ENCODE measurements at regions not wholly inside any gene's neighbourhood (a gene's known extent, or its start where the extent isn't known, plus 50 kb on each side); places are given as distances from the start of the nearest gene placed in this dataset.

DNA sequence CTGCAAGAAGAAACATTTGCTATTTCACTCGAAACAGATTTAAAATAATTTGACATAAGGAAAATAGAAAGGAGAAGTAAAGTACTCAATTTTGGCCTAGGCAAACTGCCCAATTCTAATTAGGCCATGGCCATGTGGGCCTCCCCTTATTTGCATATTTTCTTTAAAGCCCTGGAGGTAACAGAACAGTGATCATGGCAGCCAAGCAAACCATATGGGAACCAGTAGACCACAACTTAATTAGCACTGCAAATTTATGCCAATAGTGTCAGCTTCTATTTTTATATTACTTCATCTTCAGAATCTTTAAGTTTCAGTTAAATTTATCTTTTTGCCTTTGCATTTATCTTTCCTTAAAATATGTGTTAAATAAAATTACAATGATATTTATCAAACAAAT, 63.3 kb upstream of the THSD7A start:
- H3K36me3 Mint-ChIP-seq, result no peaks in the 10 kb centered on the region
- H3K4me1 Mint-ChIP-seq, result no peaks in the 10 kb centered on the region
- H3K9me3 Mint-ChIP-seq, result no peaks in the 10 kb centered on the region
- H3K27me3 Mint-ChIP-seq, result no peaks in the 10 kb centered on the region
- no peak overlapping the region for H3K27ac Mint-ChIP-seq
- H3K4me3 Mint-ChIP-seq, result no peak overlapping the region

DNA sequence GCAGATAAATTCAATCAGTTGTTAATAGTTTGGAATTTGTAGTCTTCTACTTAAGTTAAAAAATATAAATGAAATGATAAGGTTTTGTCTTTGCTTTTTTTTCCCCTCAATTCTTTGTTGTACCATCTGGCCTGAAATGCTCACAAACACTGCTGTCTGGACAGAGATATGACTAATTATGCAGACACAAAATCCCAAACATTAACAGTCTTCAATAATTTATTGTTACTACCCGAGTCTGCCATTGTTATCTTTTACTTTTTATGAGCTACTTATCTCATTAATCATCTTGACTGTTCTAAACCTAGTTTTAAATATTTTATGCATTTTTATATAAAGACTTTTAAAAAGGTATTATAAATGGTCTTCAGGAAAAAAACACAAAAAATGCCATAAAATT, 64.7 kb upstream of the THSD7A start:
- H3K27ac Mint-ChIP-seq, result no peak overlapping the region
- no peaks in the 10 kb centered on the region for H3K36me3 Mint-ChIP-seq
- no peaks in the 10 kb centered on the region for H3K9me3 Mint-ChIP-seq
- H3K4me3 Mint-ChIP-seq, result no peak overlapping the region
- H3K27me3 Mint-ChIP-seq, result no peaks in the 10 kb centered on the region
- H3K4me1 Mint-ChIP-seq, result no peaks in the 10 kb centered on the region

DNA sequence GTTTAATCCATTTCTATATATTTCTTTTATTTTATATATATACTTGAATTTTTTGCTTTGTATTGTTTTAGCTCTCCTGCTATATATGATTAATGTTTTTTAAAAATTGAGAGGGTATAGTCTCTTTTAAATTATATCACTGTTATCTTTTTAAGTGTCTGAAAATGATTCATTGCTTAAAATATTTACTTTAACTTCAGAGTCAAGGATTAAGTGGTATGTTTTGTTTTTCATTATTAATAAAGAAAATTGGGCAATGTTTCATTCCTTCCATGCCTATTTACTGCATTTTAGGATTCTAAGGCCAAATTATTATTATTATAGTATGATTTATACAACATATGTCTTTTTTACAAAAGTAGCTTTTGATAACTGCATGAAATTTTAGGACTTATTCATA, 67.2 kb upstream of the THSD7A start:
- no peak overlapping the region for H3K4me3 Mint-ChIP-seq
- no peak overlapping the region for H3K27ac Mint-ChIP-seq
- H3K36me3 Mint-ChIP-seq, result no peaks in the 10 kb centered on the region
- H3K27me3 Mint-ChIP-seq, result no peaks in the 10 kb centered on the region
- no peaks in the 10 kb centered on the region for H3K9me3 Mint-ChIP-seq
- no peaks in the 10 kb centered on the region for H3K4me1 Mint-ChIP-seq

DNA sequence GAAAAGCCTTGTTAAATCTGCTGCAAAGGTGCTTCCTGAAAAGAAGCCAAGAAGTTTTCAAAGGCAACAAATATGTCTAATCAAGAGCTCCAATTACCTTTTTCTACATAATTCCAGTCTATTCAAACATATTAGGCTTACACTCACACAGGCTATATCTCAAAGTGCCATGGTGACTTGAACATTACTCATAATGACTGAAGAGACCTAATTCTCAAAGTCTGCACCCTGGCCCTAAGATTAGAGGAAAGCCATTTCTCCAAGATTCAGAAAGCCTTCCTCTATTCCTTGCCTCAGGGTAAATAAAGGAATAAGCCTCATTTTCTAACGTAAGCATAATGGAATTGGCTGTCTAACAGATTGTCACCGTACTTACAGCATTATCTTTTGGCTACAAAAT, 78.3 kb upstream of the THSD7A start:
- H3K36me3 Mint-ChIP-seq, result no peaks in the 10 kb centered on the region
- H3K9me3 Mint-ChIP-seq, result no peaks in the 10 kb centered on the region
- no peak overlapping the region for H3K27ac Mint-ChIP-seq
- no peaks in the 10 kb centered on the region for H3K27me3 Mint-ChIP-seq
- no peaks in the 10 kb centered on the region for H3K4me1 Mint-ChIP-seq
- H3K4me3 Mint-ChIP-seq, result no peak overlapping the region

DNA sequence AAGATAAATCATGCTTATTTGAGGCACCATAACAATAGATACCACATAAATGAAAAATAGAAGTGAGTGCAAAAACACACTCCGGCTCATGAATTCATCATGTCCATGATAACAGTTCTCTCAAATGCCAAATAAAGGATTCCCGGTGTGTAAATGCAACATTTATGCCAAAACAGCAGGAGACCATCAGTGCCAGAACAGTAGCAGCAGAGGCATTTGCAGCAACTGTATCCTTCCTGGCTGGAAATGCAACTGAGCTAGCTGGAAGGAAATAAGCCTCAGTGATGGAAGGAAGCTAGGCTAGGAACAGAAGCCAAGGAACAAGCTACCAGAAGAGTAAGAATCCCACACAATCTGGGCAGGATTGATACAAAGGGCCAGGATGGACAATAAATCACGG, 79.9 kb upstream of the THSD7A start:
- Mint-ChIP-seq H3K4me3 (no peak overlapping the region), H3K4me1 (no peaks in the 10 kb centered on the region), H3K36me3 (no peaks in the 10 kb centered on the region), H3K27me3 (no peaks in the 10 kb centered on the region), H3K9me3 (no peaks in the 10 kb centered on the region), H3K27ac (no peak overlapping the region)

DNA sequence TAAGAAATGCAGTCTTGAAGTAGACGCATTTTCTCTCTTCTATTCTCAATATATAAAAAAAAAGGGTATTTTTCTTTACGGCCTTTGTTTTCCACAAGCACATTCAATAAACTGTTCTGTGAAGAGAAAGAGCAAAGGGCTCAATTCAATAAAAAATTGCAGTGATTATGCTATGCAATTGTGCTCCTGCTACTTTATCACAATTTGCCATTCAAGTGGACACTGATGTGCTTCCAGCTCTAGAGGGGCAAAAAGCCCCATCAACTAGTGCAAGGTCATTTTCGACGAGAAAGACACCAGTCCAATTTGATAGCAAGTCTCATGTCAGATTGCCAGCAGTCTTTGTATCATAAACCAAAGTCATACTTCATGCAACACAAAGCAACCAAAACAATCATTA, 82.6 kb upstream of the THSD7A start:
- no peak overlapping the region for H3K27ac Mint-ChIP-seq
- H3K27me3 Mint-ChIP-seq, result no peaks in the 10 kb centered on the region
- H3K36me3 Mint-ChIP-seq, result no peaks in the 10 kb centered on the region
- H3K4me1 Mint-ChIP-seq, result no peaks in the 10 kb centered on the region
- H3K4me3 Mint-ChIP-seq, result no peak overlapping the region
- H3K9me3 Mint-ChIP-seq, result no peaks in the 10 kb centered on the region

DNA sequence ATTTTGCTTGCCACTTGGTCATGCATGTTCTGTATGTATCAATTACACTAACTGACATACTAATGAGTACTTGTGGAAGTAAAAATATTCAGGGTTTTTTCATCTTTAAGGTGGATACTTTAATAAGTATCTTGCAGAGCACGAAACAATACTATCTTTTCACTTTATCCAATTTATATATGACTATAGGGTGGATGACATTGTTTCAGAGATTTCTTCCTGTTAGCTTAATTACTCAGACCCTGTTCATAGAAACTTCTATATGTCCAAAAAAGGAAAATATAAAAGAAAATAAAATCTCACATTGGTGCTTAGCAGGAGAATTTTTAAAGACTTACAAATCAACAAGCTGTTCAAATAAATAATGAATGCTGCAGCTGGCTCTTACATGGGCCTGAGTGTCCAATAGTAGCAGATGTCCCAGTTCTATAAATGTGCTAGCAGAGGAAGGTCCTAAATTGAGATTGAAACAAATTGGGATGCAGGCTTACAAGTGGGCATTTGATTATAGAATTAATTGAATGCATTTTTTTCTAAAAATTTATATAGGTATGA, 91.5 kb upstream of the THSD7A start:
- H3K27me3 Mint-ChIP-seq, result no peaks in the 10 kb centered on the region
- no peak overlapping the region for H3K4me3 Mint-ChIP-seq
- H3K36me3 Mint-ChIP-seq, result no peaks in the 10 kb centered on the region
- no peak overlapping the region for H3K27ac Mint-ChIP-seq
- H3K9me3 Mint-ChIP-seq, result peaks cover 4% of the 10 kb centered on the region
- no peaks in the 10 kb centered on the region for H3K4me1 Mint-ChIP-seq

DNA sequence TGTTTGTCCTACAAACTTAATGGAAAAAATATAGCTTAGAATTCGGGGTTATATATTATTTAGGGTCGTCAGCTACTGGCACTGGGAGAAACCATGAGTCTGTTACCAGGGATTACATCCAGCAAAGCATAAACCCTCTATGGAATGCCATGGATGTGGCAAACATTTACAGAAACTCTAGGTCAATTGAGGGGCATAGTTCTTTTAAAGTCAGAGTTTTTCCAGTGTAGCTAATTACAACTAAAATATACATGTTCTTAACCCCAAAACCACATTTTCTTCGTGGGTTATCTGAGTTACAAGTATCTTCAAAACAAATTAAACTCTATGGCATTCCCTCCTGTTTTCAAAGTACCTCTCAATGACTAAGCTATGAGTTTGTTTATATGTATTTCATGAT, 99.3 kb upstream of the THSD7A start:
- no peaks in the 10 kb centered on the region for H3K9me3 Mint-ChIP-seq
- no peak overlapping the region for H3K27ac Mint-ChIP-seq
- H3K27me3 Mint-ChIP-seq, result no peaks in the 10 kb centered on the region
- H3K4me3 Mint-ChIP-seq, result no peak overlapping the region
- no peaks in the 10 kb centered on the region for H3K36me3 Mint-ChIP-seq
- no peaks in the 10 kb centered on the region for H3K4me1 Mint-ChIP-seq

DNA sequence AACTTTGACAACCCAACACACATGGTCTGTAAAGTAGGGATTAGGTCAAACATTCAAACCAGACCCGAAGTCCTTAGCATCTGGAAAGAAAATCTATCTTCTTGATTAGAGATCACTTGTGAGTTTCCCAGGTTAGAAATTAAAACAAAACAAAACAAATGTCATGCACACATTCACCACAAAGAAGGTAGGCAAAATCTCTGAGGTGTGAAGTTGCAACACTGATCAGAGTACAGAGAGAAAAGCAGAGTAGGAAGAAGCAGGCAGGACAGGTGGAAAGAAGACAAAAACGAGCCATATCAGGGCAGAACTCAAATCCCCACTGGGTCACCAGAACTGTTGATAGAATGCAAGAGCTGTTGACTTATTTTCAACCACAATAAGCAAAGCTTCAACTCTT, 102.8 kb upstream of the THSD7A start:
- Mint-ChIP-seq H3K9me3 (no peaks in the 10 kb centered on the region), H3K27ac (no peak overlapping the region), H3K36me3 (no peaks in the 10 kb centered on the region), H3K4me1 (no peaks in the 10 kb centered on the region), H3K4me3 (no peak overlapping the region), H3K27me3 (no peaks in the 10 kb centered on the region)

DNA sequence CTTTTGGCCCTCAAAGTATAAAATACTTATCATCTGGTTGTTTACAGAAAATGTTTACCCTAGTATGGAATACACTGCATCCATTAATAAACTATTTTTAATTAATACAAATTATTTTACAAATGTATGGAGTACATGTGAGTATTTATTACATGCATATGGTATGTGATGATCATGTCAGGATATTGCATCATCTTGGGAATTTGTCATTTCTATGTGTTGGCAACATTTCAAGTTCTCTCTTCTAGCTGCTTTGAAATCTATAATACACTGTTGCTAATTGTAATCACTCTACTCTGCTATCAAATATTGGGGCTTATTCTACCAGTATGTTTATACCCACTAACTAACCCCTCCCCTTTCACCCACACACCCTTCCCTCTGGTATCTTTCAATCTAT, 103.9 kb upstream of the THSD7A start:
- Mint-ChIP-seq H3K27me3 (no peaks in the 10 kb centered on the region), H3K36me3 (no peaks in the 10 kb centered on the region), H3K4me1 (no peaks in the 10 kb centered on the region), H3K4me3 (no peak overlapping the region), H3K27ac (no peak overlapping the region), H3K9me3 (no peaks in the 10 kb centered on the region)

DNA sequence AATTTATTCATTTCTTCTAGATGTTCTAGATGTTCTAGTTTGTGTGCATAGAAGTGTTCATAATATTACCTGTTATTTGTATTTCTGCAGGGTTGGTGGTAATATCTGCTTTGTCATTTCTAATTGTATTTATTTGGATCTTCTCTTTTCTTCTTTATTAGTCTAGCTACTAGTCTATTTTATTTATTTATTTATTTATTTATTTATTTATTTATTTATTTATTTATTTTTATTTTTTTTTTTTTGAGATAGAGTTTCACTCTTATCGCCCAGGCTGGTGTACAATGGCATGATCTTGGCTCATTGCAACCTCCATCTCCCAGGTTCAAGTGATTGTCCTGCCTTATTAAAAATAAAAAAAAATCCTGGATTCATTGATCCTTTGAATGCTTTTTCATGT, 114.8 kb upstream of the THSD7A start:
- no peak overlapping the region for H3K27ac Mint-ChIP-seq
- no peak overlapping the region for H3K4me3 Mint-ChIP-seq
- no peaks in the 10 kb centered on the region for H3K36me3 Mint-ChIP-seq
- no peaks in the 10 kb centered on the region for H3K27me3 Mint-ChIP-seq
- H3K4me1 Mint-ChIP-seq, result no peaks in the 10 kb centered on the region
- H3K9me3 Mint-ChIP-seq, result no peaks in the 10 kb centered on the region

DNA sequence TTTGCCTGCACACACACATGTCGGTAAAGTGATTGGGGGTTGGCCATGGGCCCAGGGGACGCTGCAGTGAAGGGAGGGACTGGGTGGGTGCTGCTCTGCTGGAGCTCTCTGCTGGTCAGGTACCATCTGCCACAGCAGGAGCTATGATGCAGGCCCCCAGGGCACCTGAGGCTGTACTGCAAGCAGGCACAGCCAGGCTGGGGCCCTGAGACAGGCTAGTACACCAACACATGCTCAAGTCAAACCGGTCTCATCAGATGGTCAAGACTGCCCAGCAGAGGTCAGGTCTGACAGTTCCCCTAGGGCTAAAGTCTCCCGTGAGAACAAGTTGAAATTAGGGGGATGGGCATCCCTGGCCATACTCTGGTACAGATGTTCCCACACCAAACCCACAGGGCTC, 118.3 kb upstream of the THSD7A start:
- Mint-ChIP-seq H3K27me3 (no peaks in the 10 kb centered on the region), H3K36me3 (no peaks in the 10 kb centered on the region), H3K4me1 (no peaks in the 10 kb centered on the region), H3K4me3 (no peak overlapping the region), H3K9me3 (no peaks in the 10 kb centered on the region), H3K27ac (no peak overlapping the region)

DNA sequence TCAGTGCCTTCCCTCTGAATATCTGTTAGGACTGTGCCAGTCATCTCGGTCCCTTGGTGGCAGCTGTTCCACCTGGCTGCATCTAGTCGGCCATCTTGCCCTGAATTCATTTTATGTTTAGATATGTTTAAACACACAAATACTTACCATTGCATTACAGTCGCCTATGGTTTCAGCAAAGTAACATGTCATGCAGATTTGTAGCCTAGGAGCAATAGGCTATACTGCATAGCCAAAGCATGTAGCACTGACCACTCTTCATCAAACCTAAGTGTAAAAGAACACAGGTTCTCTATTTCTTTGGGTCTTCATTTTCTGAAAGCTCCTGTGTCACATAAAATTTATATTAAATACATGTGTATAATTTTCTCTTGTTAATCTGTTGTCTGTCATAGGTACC, 118.9 kb upstream of the THSD7A start:
- no peaks in the 10 kb centered on the region for H3K9me3 Mint-ChIP-seq
- H3K27me3 Mint-ChIP-seq, result no peaks in the 10 kb centered on the region
- H3K4me3 Mint-ChIP-seq, result no peak overlapping the region
- no peak overlapping the region for H3K27ac Mint-ChIP-seq
- H3K4me1 Mint-ChIP-seq, result no peaks in the 10 kb centered on the region
- H3K36me3 Mint-ChIP-seq, result no peaks in the 10 kb centered on the region

DNA sequence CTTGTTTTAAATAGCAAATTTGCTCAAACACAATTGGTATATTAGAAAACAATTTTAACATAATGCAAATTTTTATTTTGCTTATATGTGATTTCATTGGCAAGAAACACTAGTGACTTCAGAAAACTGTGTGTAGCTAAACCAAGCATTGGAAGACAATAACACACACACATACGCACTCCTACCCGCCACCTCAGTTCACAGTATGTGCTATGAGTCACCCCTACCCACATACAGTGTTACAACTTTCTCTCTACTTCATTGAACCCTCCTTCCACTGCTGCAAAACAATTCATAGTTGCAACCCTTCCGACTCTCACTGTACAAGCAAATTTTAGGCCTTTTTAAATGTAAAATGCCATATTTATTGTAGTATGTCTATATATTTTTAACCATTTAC, 119.9 kb upstream of the THSD7A start:
- Mint-ChIP-seq H3K27ac (no peak overlapping the region), H3K36me3 (no peaks in the 10 kb centered on the region), H3K4me3 (no peak overlapping the region), H3K4me1 (no peaks in the 10 kb centered on the region), H3K9me3 (no peaks in the 10 kb centered on the region), H3K27me3 (no peaks in the 10 kb centered on the region)

DNA sequence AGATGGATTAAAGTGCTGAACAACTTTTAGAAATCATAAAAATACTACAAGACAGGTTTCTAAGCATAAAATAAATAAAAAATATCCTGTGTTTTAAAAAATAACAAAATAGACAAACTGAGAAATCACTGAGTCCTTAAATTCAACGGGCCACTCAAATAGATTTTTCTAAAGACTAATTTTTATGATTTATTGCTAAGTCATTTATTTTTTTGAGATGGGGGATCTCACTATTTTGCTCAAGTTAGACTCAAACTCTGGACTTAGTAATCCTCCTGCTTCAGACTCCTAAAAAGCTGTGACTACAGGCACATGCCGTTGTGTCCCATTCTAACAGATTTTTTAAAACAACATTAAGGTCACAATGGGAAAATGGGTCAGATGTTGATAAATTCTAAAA, 121.0 kb upstream of the THSD7A start:
- H3K9me3 Mint-ChIP-seq, result no peaks in the 10 kb centered on the region
- no peaks in the 10 kb centered on the region for H3K4me1 Mint-ChIP-seq
- H3K27ac Mint-ChIP-seq, result no peak overlapping the region
- H3K36me3 Mint-ChIP-seq, result no peaks in the 10 kb centered on the region
- no peaks in the 10 kb centered on the region for H3K27me3 Mint-ChIP-seq
- H3K4me3 Mint-ChIP-seq, result no peak overlapping the region

DNA sequence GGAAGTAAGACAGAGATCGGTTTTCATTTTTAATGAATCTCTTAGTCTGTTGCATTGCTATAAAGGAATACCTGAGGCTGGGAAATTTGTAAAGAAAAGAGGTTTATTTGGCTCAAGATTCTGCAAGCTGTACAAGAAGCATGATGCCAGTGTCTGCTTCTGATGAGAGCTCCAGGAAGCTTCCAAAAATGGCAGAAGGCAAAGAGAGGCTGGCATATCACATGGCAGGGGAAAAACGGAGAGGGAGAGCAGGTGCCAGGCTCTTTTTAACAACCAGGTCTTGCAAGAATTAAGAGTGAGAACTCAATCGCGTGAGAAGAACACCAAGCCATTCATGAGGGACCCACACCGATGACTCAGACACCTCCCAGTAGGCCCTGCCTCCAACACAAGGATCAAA, 125.0 kb upstream of the THSD7A start:
- Mint-ChIP-seq H3K36me3 (no peaks in the 10 kb centered on the region), H3K4me3 (no peak overlapping the region), H3K27ac (no peak overlapping the region), H3K4me1 (no peaks in the 10 kb centered on the region), H3K9me3 (no peaks in the 10 kb centered on the region), H3K27me3 (no peaks in the 10 kb centered on the region)

DNA sequence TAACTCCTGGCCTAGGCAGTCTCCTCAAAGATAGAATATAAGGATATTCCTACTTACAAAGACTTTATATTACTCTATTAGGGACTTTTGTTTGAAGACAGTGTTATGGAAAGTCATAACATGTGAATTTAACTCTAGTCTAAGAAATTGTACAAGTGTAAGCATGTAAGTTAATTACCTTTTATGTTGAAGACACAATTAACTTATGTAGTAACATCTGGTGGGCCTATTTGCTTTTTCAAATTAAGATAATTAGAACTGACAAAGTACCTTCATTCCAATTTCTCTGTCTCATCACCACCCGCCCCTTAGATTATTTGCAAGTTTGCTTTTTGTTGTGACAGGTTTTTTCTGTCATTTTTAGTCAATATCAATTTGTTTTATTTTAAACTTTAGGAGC, 126.0 kb upstream of the THSD7A start:
- H3K27me3 Mint-ChIP-seq, result peaks cover 1% of the 10 kb centered on the region
- no peak overlapping the region for H3K4me3 Mint-ChIP-seq
- no peaks in the 10 kb centered on the region for H3K36me3 Mint-ChIP-seq
- H3K4me1 Mint-ChIP-seq, result no peaks in the 10 kb centered on the region
- no peaks in the 10 kb centered on the region for H3K9me3 Mint-ChIP-seq
- H3K27ac Mint-ChIP-seq, result no peak overlapping the region

Measured in activated naive CD4-positive, alpha-beta T cell treated with anti-CD3 and anti-CD28 coated beads, Interleukin-2, amount 50 U/mL, for 24 hours (primary cell).